Left lung (tissue), 4 donors: ENCODE measurements at regions not wholly inside any gene's neighbourhood (a gene's known extent, or its start where the extent isn't known, plus 50 kb on each side); places are given as distances from the start of the nearest gene placed in this dataset.

Experiments
- ATAC-seq: fragments of 200-7000 bp; cut with Tn5 transposase; one replicate; pipeline ENCODE4 v1.9.1; 2020; ENCODE audit warnings: moderate library complexity
- DNase-seq, 4 donors: peaks; one replicate each; pipeline ENCODE4 v3.0.0-alpha.2; 2013 to 2020
- H3K27ac ChIP-seq, 2 donors: fragments of 200-600 bp; sonication (generic) in 1 of 2; one replicate each; pipeline versions ENCODE4 v1.5.0 to v1.8.0; 2020 to 2021
- H3K27me3 ChIP-seq, 2 donors: fragments of 200-600 bp; sonication (generic) in 1 of 2; one replicate each; pipeline versions ENCODE4 v1.5.0 to v1.8.0; 2020 to 2021
- H3K36me3 ChIP-seq, 2 donors: fragments of 200-600 bp; sonication (generic) in 1 of 2; one replicate each; pipeline versions ENCODE4 v1.5.0 to v1.8.0; 2020 to 2021
- H3K4me1 ChIP-seq, 2 donors: fragments of 200-600 bp; one replicate each; pipeline ENCODE4 v1.8.0; 2021
- H3K4me3 ChIP-seq, 2 donors: fragments of 200-600 bp; sonication (generic) in 1 of 2; one replicate each; pipeline versions ENCODE4 v1.5.0 to v1.8.0; 2020 to 2021; ENCODE audit warnings: mild to moderate bottlenecking in 1 of 2
- H3K9me3 ChIP-seq, 2 donors: fragments of 200-600 bp; sonication (generic) in 1 of 2; one replicate each; pipeline versions ENCODE4 v1.5.0 to v1.8.0; 2020 to 2021
- intact Hi-C, 2 donors: fragments of 100-400 bp; cut with DNase I; formaldehyde crosslinking; loops; one replicate each; pipeline versions ENCODE4 v1.11.2 to v1.14.2; 2022
- TF ChIP-seq, protein P1 (sequence below), 2 donors: fragments of 200-600 bp; sonication (generic) in 1 of 2; IDR thresholded peaks; one replicate each; pipeline versions ENCODE4 v1.5.0 to v1.8.0; 2021; ENCODE audit warnings: antibody characterized with exemption in 2 of 2
- donor health status: DM: no; HTN: yes; CAD: no.
- donor health status: DM: no; HTN: no; CAD: no.

DNA sequence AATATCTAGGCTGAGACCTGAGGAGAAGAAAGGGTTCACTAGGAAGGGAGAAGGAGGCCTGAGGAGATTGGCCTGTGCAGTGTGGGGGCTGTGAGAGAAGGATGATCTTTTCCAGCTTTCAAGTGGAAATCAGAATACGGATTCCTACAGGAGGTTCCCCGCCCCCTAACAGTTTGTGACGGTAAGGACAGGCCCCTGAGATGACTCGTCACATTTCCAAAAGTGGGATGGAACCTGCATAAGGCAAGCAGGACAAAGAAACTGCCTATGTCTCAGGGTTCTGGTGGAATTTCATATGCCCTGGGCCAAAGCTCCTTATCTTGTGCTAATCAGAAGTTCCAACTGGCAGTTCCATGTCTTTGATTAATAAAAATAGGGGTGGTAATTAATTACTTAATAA lies 275.6 kb downstream of the SNX10 start:
- DNase-seq = no peak
- Histone ChIP-seq H3K36me3 (no peaks in the 10 kb centered on the region), H3K27ac (no peak overlapping the region), H3K4me3 (no peak overlapping the region), H3K9me3 (peaks cover 0 to 5% of the 10 kb centered on the region in 2 donors), H3K27me3 (no peaks in the 10 kb centered on the region), H3K4me1 (no peaks in the 10 kb centered on the region)
- intact Hi-C loops = no loop called here
- TF ChIP-seq, protein P1, sequence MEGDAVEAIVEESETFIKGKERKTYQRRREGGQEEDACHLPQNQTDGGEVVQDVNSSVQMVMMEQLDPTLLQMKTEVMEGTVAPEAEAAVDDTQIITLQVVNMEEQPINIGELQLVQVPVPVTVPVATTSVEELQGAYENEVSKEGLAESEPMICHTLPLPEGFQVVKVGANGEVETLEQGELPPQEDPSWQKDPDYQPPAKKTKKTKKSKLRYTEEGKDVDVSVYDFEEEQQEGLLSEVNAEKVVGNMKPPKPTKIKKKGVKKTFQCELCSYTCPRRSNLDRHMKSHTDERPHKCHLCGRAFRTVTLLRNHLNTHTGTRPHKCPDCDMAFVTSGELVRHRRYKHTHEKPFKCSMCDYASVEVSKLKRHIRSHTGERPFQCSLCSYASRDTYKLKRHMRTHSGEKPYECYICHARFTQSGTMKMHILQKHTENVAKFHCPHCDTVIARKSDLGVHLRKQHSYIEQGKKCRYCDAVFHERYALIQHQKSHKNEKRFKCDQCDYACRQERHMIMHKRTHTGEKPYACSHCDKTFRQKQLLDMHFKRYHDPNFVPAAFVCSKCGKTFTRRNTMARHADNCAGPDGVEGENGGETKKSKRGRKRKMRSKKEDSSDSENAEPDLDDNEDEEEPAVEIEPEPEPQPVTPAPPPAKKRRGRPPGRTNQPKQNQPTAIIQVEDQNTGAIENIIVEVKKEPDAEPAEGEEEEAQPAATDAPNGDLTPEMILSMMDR (IDR thresholded peaks at IDR 0.05) = no peak
- ATAC-seq = no peak

DNA sequence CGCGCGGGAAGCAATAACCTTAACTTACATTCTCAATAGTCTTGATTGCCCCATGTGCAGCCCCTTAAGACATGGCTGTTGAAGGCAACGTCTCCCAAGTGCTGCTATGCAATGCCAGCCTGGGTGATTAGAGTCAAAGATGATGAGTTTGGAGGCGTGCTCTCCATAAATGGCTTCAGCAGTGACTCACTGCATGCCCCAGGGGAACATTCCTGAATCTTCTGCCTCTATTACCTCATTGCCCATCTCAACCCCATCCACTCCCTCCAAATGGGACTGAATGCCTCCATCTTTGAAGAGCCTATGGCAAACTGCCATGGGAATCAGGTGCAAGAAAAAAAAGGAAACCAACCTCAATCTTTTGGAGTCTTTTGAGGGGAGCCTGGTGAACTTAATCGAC lies 282.8 kb downstream of the SNX10 start:
- Histone ChIP-seq H3K4me3 (no peak overlapping the region), H3K27ac (no peak overlapping the region), H3K36me3 (no peaks in the 10 kb centered on the region), H3K4me1 (no peaks in the 10 kb centered on the region), H3K9me3 (peaks cover 0 to 5% of the 10 kb centered on the region in 2 donors), H3K27me3 (no peaks in the 10 kb centered on the region)
- TF ChIP-seq, protein P1 (IDR thresholded peaks at IDR 0.05) = no peak
- DNase-seq (no peak), ATAC-seq (no peak)
- intact Hi-C loops = no loop called here

DNA sequence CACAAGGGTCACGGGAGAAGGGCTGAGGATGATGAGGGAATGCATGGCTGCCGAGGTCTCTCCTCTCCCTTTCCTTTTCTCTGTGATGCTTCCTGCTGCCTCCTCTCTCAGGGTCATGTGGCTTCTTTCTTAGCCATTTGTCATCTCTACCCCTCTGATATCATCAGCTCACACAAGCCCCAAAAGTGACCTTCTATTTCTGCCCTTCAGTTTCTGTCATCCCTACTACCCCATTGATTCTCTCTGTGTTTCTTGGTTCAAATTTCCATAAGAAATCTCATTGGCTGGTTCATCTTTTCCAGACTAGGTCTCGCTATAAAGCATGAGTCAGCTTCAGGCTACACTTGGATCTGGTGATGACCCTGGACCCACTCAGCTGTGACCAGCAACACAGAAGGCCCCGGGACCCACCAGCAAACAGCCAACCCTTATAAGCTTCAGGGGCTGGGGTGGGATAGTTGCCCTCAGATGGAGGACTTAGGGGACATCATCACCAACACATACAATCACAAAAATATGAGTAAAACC lies 284.3 kb downstream of the SKAP2 start:
- TF ChIP-seq, protein P1 (IDR thresholded peaks at IDR 0.05) = no peak
- Histone ChIP-seq H3K4me1 (no peaks in the 10 kb centered on the region), H3K27me3 (no peaks in the 10 kb centered on the region), H3K27ac (no peak overlapping the region), H3K4me3 (no peak overlapping the region), H3K9me3 (no peaks in the 10 kb centered on the region), H3K36me3 (no peaks in the 10 kb centered on the region)
- no peak for DNase-seq
- no peak for ATAC-seq
- intact Hi-C loops = no loop called here

DNA sequence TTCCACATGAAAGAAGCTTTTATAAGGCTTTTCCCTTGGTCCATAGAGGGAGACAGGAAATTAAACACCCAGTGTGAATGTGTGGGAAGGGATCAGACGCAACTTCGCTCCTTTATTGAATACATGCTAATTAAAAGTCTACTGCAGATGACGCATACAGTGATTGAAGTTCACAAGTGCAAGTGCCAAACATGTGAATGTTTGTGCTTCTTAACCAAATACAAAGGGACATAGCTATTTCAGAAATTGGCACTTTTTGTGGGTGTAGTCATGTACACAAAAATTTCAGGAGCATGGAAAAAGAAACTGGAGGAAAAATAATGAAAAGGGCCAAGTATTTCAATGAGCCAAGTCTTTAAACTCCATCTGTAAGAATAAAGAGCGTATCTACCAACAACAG lies 283.7 kb downstream of the SKAP2 start:
- Histone ChIP-seq H3K27ac (no peak overlapping the region), H3K36me3 (no peaks in the 10 kb centered on the region), H3K27me3 (no peaks in the 10 kb centered on the region), H3K4me3 (no peak overlapping the region), H3K9me3 (no peaks in the 10 kb centered on the region), H3K4me1 (no peaks in the 10 kb centered on the region)
- ATAC-seq (no peak), DNase-seq (no peak)
- TF ChIP-seq, protein P1 (IDR thresholded peaks at IDR 0.05) = no peak
- intact Hi-C loops = no loop called here

DNA sequence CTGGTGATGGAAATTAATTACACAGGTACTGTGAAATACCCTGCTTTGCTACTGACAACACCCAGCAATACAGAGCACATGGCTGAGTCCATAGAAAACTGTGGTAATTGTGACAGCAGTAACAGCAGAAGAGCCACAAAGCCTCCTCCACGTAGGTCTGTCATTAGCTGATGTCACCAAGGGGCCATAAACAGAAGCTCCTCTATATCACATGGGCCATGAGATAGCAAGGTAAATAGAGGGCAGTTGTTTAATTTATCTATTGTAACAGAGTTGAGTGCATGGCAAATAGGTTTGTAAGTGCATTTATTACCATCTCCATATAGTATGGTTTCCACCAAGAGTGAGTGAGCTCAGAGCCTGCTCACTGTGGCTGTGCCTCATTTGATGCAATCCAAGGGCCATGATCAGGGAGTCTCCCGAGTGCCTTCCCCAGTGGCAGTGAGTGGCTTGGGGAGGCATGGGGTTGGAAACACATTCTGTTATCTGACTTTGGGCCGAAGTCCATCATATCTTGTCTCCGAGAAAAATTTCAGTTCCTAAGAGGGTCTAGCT lies 281.2 kb downstream of the SKAP2 start:
- DNase-seq (no peak), ATAC-seq (no peak)
- intact Hi-C loops = no loop called here
- Histone ChIP-seq H3K36me3 (no peaks in the 10 kb centered on the region), H3K27ac (no peak overlapping the region), H3K27me3 (no peaks in the 10 kb centered on the region), H3K4me3 (no peak overlapping the region), H3K4me1 (no peaks in the 10 kb centered on the region), H3K9me3 (no peaks in the 10 kb centered on the region)
- TF ChIP-seq, protein P1 (IDR thresholded peaks at IDR 0.05) = no peak
